GM18861 (cell line): ENCODE measurements at regions not wholly inside any gene's neighbourhood (a gene's known extent, or its start where the extent isn't known, plus 50 kb on each side); places are given as distances from the start of the nearest gene placed in this dataset.
A peak's percentile ranks its signal among the peaks of the same experiment; 100 is the strongest.
"Not testable (repeated sequence)": the region's sequence is repeated elsewhere in the genome, so short reads cannot be mapped to it uniquely, and the experiment has no call there.

Experiments used
- ATAC-seq: cut with Tn5 transposase; IDR thresholded peaks from one replicate; pipeline ENCODE4 v1.9.1; 2021; ENCODE audit not compliant: unreplicated experiment

GRCh38 chr2:219830353-219830738 lies 202.9 kb downstream of the SLC4A3 start:
- ATAC-seq: no peak

GRCh38 chr2:219831957-219832356 lies 204.5 kb downstream of the SLC4A3 start:
- no peak for ATAC-seq

GRCh38 chr2:219832904-219833303 lies 205.5 kb downstream of the SLC4A3 start:
- no peak for ATAC-seq

GRCh38 chr2:219835493-219835892 lies 208.1 kb downstream of the SLC4A3 start:
- ATAC-seq: no peak

- no peak for ATAC-seq
Observed at GRCh38 chr2:219836647-219837177, 209.3 kb downstream of the SLC4A3 start.

- ATAC-seq: peak; percentile 91
Observed at GRCh38 chr2:219844401-219845091, 217.1 kb downstream of the SLC4A3 start.

- no peak for ATAC-seq
Observed at GRCh38 chr2:219848882-219849281, 221.5 kb downstream of the SLC4A3 start.

GRCh38 chr2:219851169-219851568 lies 223.7 kb downstream of the SLC4A3 start:
- ATAC-seq: no peak

GRCh38 chr2:219851801-219852481 lies 224.5 kb downstream of the SLC4A3 start:
- no peak for ATAC-seq

GRCh38 chr2:219852626-219853025 lies 225.2 kb downstream of the SLC4A3 start:
- no peak for ATAC-seq

- no peak for ATAC-seq
Observed at GRCh38 chr2:219856602-219857001, 229.2 kb downstream of the SLC4A3 start.

GRCh38 chr2:219857751-219858150 lies 230.3 kb downstream of the SLC4A3 start:
- no peak for ATAC-seq

GRCh38 chr2:219861307-219861706 lies 233.9 kb downstream of the SLC4A3 start:
- ATAC-seq: no peak

- no peak for ATAC-seq
Observed at GRCh38 chr2:219864154-219864553, 236.7 kb downstream of the SLC4A3 start.

GRCh38 chr2:219868635-219869034 lies 241.2 kb downstream of the SLC4A3 start:
- no peak for ATAC-seq

- no peak for ATAC-seq
Observed at GRCh38 chr2:219870041-219870440, 242.6 kb downstream of the SLC4A3 start.

- no peak for ATAC-seq
Observed at GRCh38 chr2:219871351-219871750, 243.9 kb downstream of the SLC4A3 start.

- ATAC-seq: no peak
Observed at GRCh38 chr2:219875036-219875435, 247.6 kb downstream of the SLC4A3 start.

GRCh38 chr2:219875986-219876385 lies 248.6 kb downstream of the SLC4A3 start:
- not testable (repeated sequence) for ATAC-seq

GRCh38 chr2:219876931-219877330 lies 249.5 kb downstream of the SLC4A3 start:
- ATAC-seq: no peak

GRCh38 chr2:219877728-219878127 lies 250.3 kb downstream of the SLC4A3 start:
- no peak for ATAC-seq

- no peak for ATAC-seq
Observed at GRCh38 chr2:219878516-219878915, 251.1 kb downstream of the SLC4A3 start.
